ENCODE measurements at regions not wholly inside any gene's neighbourhood (a gene's known extent, or its start where the extent isn't known, plus 50 kb on each side); places are given as distances from the start of the nearest gene placed in this dataset.

- no peak for TF ChIP-seq CTCF (IDR thresholded peaks at IDR 0.05)
- Histone ChIP-seq H3K27ac (no peak overlapping the region), H3K4me3 (no peak overlapping the region)
- no peak for DNase-seq (ENCODE audit: low spot score)
Observed at GRCh38 chr9:79120533-79120932, 451.2 kb upstream of the TLE4 start.

GRCh38 chr9:79120941-79121340 lies 450.8 kb upstream of the TLE4 start:
- no peak for DNase-seq (ENCODE audit: low spot score)
- no peak overlapping the region for H3K27ac ChIP-seq
- H3K4me3 ChIP-seq: no peak overlapping the region
- no peak for TF ChIP-seq CTCF (IDR thresholded peaks at IDR 0.05)

- H3K27ac ChIP-seq: no peak overlapping the region
- TF ChIP-seq CTCF (IDR thresholded peaks at IDR 0.05): no peak
- no peak for DNase-seq (ENCODE audit: low spot score)
- no peak overlapping the region for H3K4me3 ChIP-seq
Observed at GRCh38 chr9:79123415-79123814, 448.4 kb upstream of the TLE4 start.

GRCh38 chr9:79127661-79128060 lies 444.1 kb upstream of the TLE4 start:
- Histone ChIP-seq H3K4me3 (no peak overlapping the region), H3K27ac (no peak overlapping the region)
- TF ChIP-seq CTCF (IDR thresholded peaks at IDR 0.05): no peak
- DNase-seq (ENCODE audit: low spot score): no peak

GRCh38 chr9:79129865-79130480 lies 441.8 kb upstream of the TLE4 start:
- no peak overlapping the region for H3K27ac ChIP-seq
- DNase-seq (ENCODE audit: low spot score): no peak
- TF ChIP-seq CTCF (IDR thresholded peaks at IDR 0.05): peak; percentile 44

GRCh38 chr9:79131246-79131774 lies 440.5 kb upstream of the TLE4 start:
- no peak for TF ChIP-seq CTCF (IDR thresholded peaks at IDR 0.05)
- no peak for DNase-seq (ENCODE audit: low spot score)
- Histone ChIP-seq H3K4me3 (no peak overlapping the region), H3K27ac (no peak overlapping the region)

More at GRCh38 chr9:79129865-79130480, 441.8 kb upstream of the TLE4 start:
- no peak overlapping the region for H3K4me3 ChIP-seq

GRCh38 chr9:79131824-79132377 lies 439.9 kb upstream of the TLE4 start:
- no peak overlapping the region for H3K4me3 ChIP-seq
- no peak for TF ChIP-seq CTCF (IDR thresholded peaks at IDR 0.05)
- no peak for DNase-seq (ENCODE audit: low spot score)
- no peak overlapping the region for H3K27ac ChIP-seq

Measured in coronary artery (tissue), 2 donors.